Adrenal gland (tissue), 5 donors: ENCODE measurements at regions not wholly inside any gene's neighbourhood (a gene's known extent, or its start where the extent isn't known, plus 50 kb on each side); places are given as distances from the start of the nearest gene placed in this dataset.

Experiments
- CTCF ChIP-seq, 6 experiments: fragments of 450-650 bp in 4 of 6; fragments of 200-600 bp in 2 of 6; sonication (generic) in 1 of 6; IDR thresholded peaks; 1 replicate in 5 of 6; 2 replicates in 1 of 6; pipeline versions ENCODE4 v1.5.1 to v1.8.0; 2016 to 2021; ENCODE audit warnings: antibody characterized with exemption in 6 of 6, mild to moderate bottlenecking in 2 of 6, moderate library complexity in 1 of 6
- POLR2A ChIP-seq, 2 donors: fragments of 450-650 bp; IDR thresholded peaks; one replicate each; pipeline ENCODE4 v1.6.1; 2017; ENCODE audit warnings: antibody characterized with exemption in 2 of 2, mild to moderate bottlenecking in 2 of 2, moderate library complexity in 1 of 2
- donor health status: DM: no; HTN: no; CAD: no.

DNA sequence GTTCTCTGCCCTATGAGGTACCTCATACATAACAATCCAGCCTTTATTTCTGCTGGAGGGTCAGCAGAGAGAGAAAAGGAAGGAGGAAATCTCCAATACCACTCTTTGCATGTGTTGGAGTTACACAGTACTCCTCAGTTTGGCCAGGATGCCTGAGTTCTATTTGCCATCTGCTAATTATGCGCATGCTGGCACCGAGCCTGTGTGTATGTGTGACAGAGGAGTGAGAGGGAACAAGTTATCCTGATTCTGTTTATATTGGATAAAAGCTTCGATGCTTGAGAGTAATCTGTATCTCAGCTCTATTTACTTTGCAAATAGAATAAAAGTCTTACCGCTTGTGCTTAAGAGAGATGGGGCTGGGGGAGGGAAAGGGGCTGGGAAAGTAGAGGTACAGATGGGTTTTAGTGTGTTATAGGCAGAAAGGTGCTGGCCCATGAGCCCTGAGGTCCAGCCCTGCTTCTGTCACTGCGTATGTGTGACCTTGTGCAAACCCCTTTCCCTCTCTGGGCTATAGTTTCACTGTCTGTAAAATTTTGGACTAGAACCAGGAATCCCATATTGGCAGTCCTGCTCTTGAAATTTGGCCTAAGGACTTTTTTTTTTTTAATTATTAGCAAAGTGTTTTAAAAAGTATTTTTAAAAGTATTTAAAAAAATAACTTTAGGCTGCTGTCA lies 54.5 kb upstream of the PLXNA2 start:
- TF ChIP-seq CTCF (IDR thresholded peaks at IDR 0.05) = no peak
- no peak for TF ChIP-seq POLR2A (IDR thresholded peaks at IDR 0.05)
